SK-N-SH treated with all-trans-retinoic acid at 6 μM for 48 hours (cell line): ENCODE measurements at regions not wholly inside any gene's neighbourhood (a gene's known extent, or its start where the extent isn't known, plus 50 kb on each side); places are given as distances from the start of the nearest gene placed in this dataset.

Experiments used
- ATAC-seq: fragments of 200-7000 bp; cut with Tn5 transposase; 3 replicates; pipeline ENCODE4 v1.9.1; 2020; ENCODE audit warnings: mild to moderate bottlenecking, moderate library complexity
- ARNTL ChIP-seq: fragments of 450-650 bp; formaldehyde crosslinking; IDR thresholded peaks from 2 replicates; pipeline ENCODE4 v1.5.0; 2020; ENCODE audit warnings: low read depth, mild to moderate bottlenecking, moderate library complexity, borderline replicate concordance
- BACH2 ChIP-seq: fragments of 250-450 bp; sonication (Bioruptor Pico); IDR thresholded peaks from 2 replicates; pipeline ENCODE4 v1.9.0; 2021; ENCODE audit warnings: mild to moderate bottlenecking, borderline replicate concordance
- CSDC2 ChIP-seq: fragments of 250-450 bp; sonication (Bioruptor Pico); IDR thresholded peaks from 2 replicates; pipeline ENCODE4 v1.5.0; 2020; ENCODE audit warnings: mild to moderate bottlenecking, moderate library complexity
- ESRRG ChIP-seq: fragments of 250-450 bp; sonication (Bioruptor Pico); IDR thresholded peaks from 2 replicates; pipeline ENCODE4 v1.6.1; 2021; ENCODE audit warnings: mild to moderate bottlenecking
- GLIS3 ChIP-seq: fragments of 250-450 bp; sonication (Bioruptor Pico); IDR thresholded peaks from 2 replicates; pipeline ENCODE4 v1.5.0; 2020; ENCODE audit warnings: mild to moderate bottlenecking, moderate library complexity
- ISL1 ChIP-seq: fragments of 250-450 bp; sonication (Bioruptor Pico); IDR thresholded peaks from 2 replicates; pipeline ENCODE4 v2.1.2; 2022; ENCODE audit warnings: mild to moderate bottlenecking, moderate library complexity
- OSR1 ChIP-seq: fragments of 250-450 bp; sonication (Bioruptor Pico); IDR thresholded peaks from 2 replicates; pipeline ENCODE4 v1.8.0; 2022; ENCODE audit warnings: moderate library complexity, mild to moderate bottlenecking, inconsistent platforms
- PPARA ChIP-seq: fragments of 250-450 bp; sonication (Bioruptor Pico); IDR thresholded peaks from 2 replicates; pipeline ENCODE4 v1.5.0; 2020; ENCODE audit warnings: mild to moderate bottlenecking, borderline replicate concordance
- RARB ChIP-seq: fragments of 250-450 bp; sonication (Bioruptor Pico); IDR thresholded peaks from 2 replicates; pipeline ENCODE4 v1.8.0; 2021; ENCODE audit warnings: mild to moderate bottlenecking, moderate library complexity
- SNAI2 ChIP-seq: fragments of 250-450 bp; sonication (Bioruptor Pico); IDR thresholded peaks from 2 replicates; pipeline ENCODE4 v1.5.0; 2020; ENCODE audit warnings: mild to moderate bottlenecking, moderate library complexity
- TCF4 ChIP-seq: fragments of 250-450 bp; sonication (Bioruptor Pico); IDR thresholded peaks from 2 replicates; pipeline ENCODE4 v1.8.0; 2021; ENCODE audit warnings: mild to moderate bottlenecking, moderate library complexity, borderline replicate concordance
- TOX ChIP-seq: fragments of 250-450 bp; sonication (Bioruptor Pico); IDR thresholded peaks from 2 replicates; pipeline ENCODE4 v1.8.0; 2021; ENCODE audit warnings: mild to moderate bottlenecking, moderate library complexity, borderline replicate concordance
- ZC3H10 ChIP-seq: fragments of 250-450 bp; sonication (Bioruptor Pico); IDR thresholded peaks from 2 replicates; pipeline ENCODE4 v1.5.1; 2021; ENCODE audit warnings: mild to moderate bottlenecking, moderate library complexity
- ZFP3 ChIP-seq: fragments of 250-450 bp; sonication (Bioruptor Pico); IDR thresholded peaks from 2 replicates; pipeline ENCODE4 v1.5.0; 2020; ENCODE audit warnings: mild to moderate bottlenecking, moderate library complexity
- ZFP30 ChIP-seq: fragments of 450-650 bp; formaldehyde crosslinking; IDR thresholded peaks from 2 replicates; pipeline ENCODE4 v1.5.0; 2022; ENCODE audit warnings: mild to moderate bottlenecking, moderate library complexity
- ZNF565 ChIP-seq: fragments of 450-650 bp; formaldehyde crosslinking; conservative IDR thresholded peaks from 2 replicates; pipeline ENCODE4 v1.5.0; 2020; ENCODE audit warnings: low read depth, mild to moderate bottlenecking, moderate library complexity
- ZNF70 ChIP-seq: fragments of 450-650 bp; formaldehyde crosslinking; IDR thresholded peaks from 2 replicates; pipeline ENCODE4 v1.5.0; 2020; ENCODE audit warnings: mild to moderate bottlenecking, moderate library complexity
- ZNF8 ChIP-seq: fragments of 450-650 bp; formaldehyde crosslinking; IDR thresholded peaks from 2 replicates; pipeline ENCODE4 v1.5.0; 2020; ENCODE audit warnings: mild to moderate bottlenecking, moderate library complexity
- TF ChIP-seq, protein P1 (sequence below): fragments of 250-450 bp; sonication (Bioruptor Pico); IDR thresholded peaks from 2 replicates; pipeline ENCODE4 v1.5.1; 2021; ENCODE audit warnings: mild to moderate bottlenecking, moderate library complexity
- TF ChIP-seq, protein P2 (sequence below): fragments of 250-450 bp; sonication (Bioruptor Pico); IDR thresholded peaks from 2 replicates; pipeline ENCODE4 v1.8.0; 2021; ENCODE audit warnings: low read depth, mild to moderate bottlenecking, moderate library complexity, borderline replicate concordance
- TF ChIP-seq, protein P3 (sequence below): fragments of 250-450 bp; sonication (Bioruptor Pico); IDR thresholded peaks from 2 replicates; pipeline ENCODE4 v1.5.0; 2020; ENCODE audit warnings: mild to moderate bottlenecking, moderate library complexity
- TF ChIP-seq, protein P4 (sequence below): fragments of 250-450 bp; sonication (Bioruptor Pico); IDR thresholded peaks from 2 replicates; pipeline ENCODE4 v1.5.1; 2020; ENCODE audit warnings: low read depth, mild to moderate bottlenecking, moderate library complexity
- TF ChIP-seq, protein P5 (sequence below): fragments of 250-450 bp; sonication (Bioruptor Pico); IDR thresholded peaks from 2 replicates; pipeline ENCODE4 v1.8.0; 2020; ENCODE audit warnings: mild to moderate bottlenecking, moderate library complexity, borderline replicate concordance

DNA sequence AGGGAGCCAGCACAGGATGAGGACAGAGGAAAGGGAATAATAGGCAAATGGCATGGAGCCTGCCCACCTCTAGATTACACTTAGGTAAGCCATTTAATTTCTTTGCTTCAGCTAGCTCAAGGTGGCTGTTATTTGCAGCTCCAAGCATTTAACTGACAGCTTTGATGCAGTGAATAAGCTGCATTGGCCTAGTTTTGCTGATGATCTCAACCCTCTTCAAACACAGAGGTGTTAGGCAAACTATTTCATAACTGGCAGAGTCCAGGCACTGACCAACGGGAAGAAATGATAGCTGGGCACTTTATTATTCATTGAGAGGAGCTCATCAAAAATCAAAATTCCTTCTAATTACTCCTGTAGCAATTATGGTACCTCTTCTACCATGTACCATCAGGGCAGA is 317.4 kb downstream of the BMPER start:
- TF ChIP-seq, protein P1, sequence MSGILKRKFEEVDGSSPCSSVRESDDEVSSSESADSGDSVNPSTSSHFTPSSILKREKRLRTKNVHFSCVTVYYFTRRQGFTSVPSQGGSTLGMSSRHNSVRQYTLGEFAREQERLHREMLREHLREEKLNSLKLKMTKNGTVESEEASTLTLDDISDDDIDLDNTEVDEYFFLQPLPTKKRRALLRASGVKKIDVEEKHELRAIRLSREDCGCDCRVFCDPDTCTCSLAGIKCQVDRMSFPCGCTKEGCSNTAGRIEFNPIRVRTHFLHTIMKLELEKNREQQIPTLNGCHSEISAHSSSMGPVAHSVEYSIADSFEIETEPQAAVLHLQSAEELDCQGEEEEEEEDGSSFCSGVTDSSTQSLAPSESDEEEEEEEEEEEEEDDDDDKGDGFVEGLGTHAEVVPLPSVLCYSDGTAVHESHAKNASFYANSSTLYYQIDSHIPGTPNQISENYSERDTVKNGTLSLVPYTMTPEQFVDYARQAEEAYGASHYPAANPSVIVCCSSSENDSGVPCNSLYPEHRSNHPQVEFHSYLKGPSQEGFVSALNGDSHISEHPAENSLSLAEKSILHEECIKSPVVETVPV (CRISPR knock-in tag): no peak
- TF ChIP-seq PPARA (no peak), ISL1 (CRISPR knock-in tag) (no peak), ZC3H10 (CRISPR knock-in tag) (no peak), ESRRG (no peak), ZNF70 (CRISPR knock-in tag) (no peak), ZFP30 (CRISPR knock-in tag) (no peak), ARNTL (CRISPR knock-in tag) (no peak), GLIS3 (no peak), SNAI2 (CRISPR knock-in tag) (no peak)
- TF ChIP-seq, protein P2, sequence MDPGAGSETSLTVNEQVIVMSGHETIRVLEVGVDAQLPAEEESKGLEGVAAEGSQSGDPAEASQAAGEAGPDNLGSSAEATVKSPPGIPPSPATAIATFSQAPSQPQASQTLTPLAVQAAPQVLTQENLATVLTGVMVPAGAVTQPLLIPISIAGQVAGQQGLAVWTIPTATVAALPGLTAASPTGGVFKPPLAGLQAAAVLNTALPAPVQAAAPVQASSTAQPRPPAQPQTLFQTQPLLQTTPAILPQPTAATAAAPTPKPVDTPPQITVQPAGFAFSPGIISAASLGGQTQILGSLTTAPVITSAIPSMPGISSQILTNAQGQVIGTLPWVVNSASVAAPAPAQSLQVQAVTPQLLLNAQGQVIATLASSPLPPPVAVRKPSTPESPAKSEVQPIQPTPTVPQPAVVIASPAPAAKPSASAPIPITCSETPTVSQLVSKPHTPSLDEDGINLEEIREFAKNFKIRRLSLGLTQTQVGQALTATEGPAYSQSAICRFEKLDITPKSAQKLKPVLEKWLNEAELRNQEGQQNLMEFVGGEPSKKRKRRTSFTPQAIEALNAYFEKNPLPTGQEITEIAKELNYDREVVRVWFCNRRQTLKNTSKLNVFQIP (CRISPR knock-in tag): no peak
- ATAC-seq: no peak

DNA sequence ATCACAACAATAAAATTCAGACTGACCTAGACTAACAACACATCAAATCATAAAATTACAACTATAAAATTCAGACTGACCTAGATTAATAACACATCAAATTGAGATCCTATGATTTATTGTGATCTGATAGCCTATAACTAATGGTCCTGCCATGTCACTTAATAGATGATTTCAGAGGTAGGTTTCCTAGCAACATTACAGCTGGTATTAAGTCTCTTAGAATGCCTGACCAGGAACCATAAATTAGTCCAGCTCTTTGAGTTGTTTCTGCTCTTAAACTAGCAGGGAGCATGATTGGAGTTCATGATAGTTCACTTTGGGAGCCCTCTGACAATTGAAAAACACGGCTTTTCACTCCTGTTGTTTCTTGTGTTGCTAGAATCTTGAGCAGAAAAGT is 318.9 kb downstream of the BMPER start:
- TF ChIP-seq ISL1 (CRISPR knock-in tag) (no peak), ESRRG (no peak), ZFP30 (CRISPR knock-in tag) (no peak), TOX (CRISPR knock-in tag) (no peak), ARNTL (CRISPR knock-in tag) (no peak), ZNF565 (CRISPR knock-in tag) (no peak), ZNF70 (CRISPR knock-in tag) (no peak), RARB (CRISPR knock-in tag) (no peak)
- TF ChIP-seq, protein P2 (CRISPR knock-in tag): no peak
- TF ChIP-seq, protein P3, sequence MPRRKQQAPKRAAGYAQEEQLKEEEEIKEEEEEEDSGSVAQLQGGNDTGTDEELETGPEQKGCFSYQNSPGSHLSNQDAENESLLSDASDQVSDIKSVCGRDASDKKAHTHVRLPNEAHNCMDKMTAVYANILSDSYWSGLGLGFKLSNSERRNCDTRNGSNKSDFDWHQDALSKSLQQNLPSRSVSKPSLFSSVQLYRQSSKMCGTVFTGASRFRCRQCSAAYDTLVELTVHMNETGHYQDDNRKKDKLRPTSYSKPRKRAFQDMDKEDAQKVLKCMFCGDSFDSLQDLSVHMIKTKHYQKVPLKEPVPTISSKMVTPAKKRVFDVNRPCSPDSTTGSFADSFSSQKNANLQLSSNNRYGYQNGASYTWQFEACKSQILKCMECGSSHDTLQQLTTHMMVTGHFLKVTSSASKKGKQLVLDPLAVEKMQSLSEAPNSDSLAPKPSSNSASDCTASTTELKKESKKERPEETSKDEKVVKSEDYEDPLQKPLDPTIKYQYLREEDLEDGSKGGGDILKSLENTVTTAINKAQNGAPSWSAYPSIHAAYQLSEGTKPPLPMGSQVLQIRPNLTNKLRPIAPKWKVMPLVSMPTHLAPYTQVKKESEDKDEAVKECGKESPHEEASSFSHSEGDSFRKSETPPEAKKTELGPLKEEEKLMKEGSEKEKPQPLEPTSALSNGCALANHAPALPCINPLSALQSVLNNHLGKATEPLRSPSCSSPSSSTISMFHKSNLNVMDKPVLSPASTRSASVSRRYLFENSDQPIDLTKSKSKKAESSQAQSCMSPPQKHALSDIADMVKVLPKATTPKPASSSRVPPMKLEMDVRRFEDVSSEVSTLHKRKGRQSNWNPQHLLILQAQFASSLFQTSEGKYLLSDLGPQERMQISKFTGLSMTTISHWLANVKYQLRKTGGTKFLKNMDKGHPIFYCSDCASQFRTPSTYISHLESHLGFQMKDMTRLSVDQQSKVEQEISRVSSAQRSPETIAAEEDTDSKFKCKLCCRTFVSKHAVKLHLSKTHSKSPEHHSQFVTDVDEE (CRISPR knock-in tag): no peak
- TF ChIP-seq, protein P4, sequence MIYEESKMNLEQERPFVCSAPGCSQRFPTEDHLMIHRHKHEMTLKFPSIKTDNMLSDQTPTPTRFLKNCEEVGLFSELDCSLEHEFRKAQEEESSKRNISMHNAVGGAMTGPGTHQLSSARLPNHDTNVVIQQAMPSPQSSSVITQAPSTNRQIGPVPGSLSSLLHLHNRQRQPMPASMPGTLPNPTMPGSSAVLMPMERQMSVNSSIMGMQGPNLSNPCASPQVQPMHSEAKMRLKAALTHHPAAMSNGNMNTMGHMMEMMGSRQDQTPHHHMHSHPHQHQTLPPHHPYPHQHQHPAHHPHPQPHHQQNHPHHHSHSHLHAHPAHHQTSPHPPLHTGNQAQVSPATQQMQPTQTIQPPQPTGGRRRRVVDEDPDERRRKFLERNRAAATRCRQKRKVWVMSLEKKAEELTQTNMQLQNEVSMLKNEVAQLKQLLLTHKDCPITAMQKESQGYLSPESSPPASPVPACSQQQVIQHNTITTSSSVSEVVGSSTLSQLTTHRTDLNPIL (CRISPR knock-in tag): no peak
- TF ChIP-seq, all 23 proteins: peak for 0
- no peak for ATAC-seq

DNA sequence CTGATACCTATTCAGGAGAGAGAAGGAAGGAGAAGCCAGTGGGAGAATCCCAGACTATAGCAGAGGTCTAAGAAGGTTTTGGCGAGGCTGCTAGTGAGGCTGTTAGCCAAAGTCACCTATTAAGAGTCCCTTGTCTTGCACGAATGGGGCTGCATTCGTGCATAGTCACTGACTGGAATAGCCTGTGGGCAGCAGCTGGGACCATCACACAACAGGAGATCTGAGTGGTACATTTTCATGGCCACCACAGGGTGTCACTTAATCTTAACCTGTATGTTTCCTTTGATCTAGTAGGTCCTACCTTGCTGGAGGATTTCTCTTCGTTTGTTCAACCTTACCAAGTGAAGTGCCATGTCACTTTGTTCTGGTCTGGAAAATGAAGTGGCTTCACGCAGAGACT is 319.9 kb downstream of the BMPER start:
- TF ChIP-seq ZNF565 (CRISPR knock-in tag) (no peak), ZNF70 (CRISPR knock-in tag) (no peak), RARB (CRISPR knock-in tag) (no peak), ZNF8 (CRISPR knock-in tag) (no peak), PPARA (no peak), GLIS3 (no peak), BACH2 (CRISPR knock-in tag) (no peak), ISL1 (CRISPR knock-in tag) (no peak), ARNTL (CRISPR knock-in tag) (no peak), SNAI2 (CRISPR knock-in tag) (no peak), ZFP3 (CRISPR knock-in tag) (no peak), TCF4 (CRISPR knock-in tag) (no peak), CSDC2 (CRISPR knock-in tag) (no peak), TOX (CRISPR knock-in tag) (no peak), OSR1 (CRISPR knock-in tag) (no peak), ZFP30 (CRISPR knock-in tag) (no peak), ZC3H10 (CRISPR knock-in tag) (no peak)
- TF ChIP-seq, protein P4 (CRISPR knock-in tag): no peak
- TF ChIP-seq, protein P1 (CRISPR knock-in tag): no peak
- TF ChIP-seq, protein P5, sequence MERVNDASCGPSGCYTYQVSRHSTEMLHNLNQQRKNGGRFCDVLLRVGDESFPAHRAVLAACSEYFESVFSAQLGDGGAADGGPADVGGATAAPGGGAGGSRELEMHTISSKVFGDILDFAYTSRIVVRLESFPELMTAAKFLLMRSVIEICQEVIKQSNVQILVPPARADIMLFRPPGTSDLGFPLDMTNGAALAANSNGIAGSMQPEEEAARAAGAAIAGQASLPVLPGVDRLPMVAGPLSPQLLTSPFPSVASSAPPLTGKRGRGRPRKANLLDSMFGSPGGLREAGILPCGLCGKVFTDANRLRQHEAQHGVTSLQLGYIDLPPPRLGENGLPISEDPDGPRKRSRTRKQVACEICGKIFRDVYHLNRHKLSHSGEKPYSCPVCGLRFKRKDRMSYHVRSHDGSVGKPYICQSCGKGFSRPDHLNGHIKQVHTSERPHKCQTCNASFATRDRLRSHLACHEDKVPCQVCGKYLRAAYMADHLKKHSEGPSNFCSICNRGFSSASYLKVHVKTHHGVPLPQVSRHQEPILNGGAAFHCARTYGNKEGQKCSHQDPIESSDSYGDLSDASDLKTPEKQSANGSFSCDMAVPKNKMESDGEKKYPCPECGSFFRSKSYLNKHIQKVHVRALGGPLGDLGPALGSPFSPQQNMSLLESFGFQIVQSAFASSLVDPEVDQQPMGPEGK (CRISPR knock-in tag): no peak
- no peak for ATAC-seq
